SK-N-SH treated with all-trans-retinoic acid at 6 μM for 48 hours (cell line): ENCODE measurements at regions not wholly inside any gene's neighbourhood (a gene's known extent, or its start where the extent isn't known, plus 50 kb on each side); places are given as distances from the start of the nearest gene placed in this dataset.

ENCODE experiments used
- ATAC-seq: fragments of 200-7000 bp; cut with Tn5 transposase; 3 replicates; pipeline ENCODE4 v1.9.1; 2020; ENCODE audit warnings: mild to moderate bottlenecking, moderate library complexity
- ARNTL ChIP-seq: fragments of 450-650 bp; formaldehyde crosslinking; IDR thresholded peaks from 2 replicates; pipeline ENCODE4 v1.5.0; 2020; ENCODE audit warnings: low read depth, mild to moderate bottlenecking, moderate library complexity, borderline replicate concordance
- ESRRG ChIP-seq: fragments of 250-450 bp; sonication (Bioruptor Pico); IDR thresholded peaks from 2 replicates; pipeline ENCODE4 v1.6.1; 2021; ENCODE audit warnings: mild to moderate bottlenecking
- ISL1 ChIP-seq: fragments of 250-450 bp; sonication (Bioruptor Pico); IDR thresholded peaks from 2 replicates; pipeline ENCODE4 v2.1.2; 2022; ENCODE audit warnings: mild to moderate bottlenecking, moderate library complexity
- OSR1 ChIP-seq: fragments of 250-450 bp; sonication (Bioruptor Pico); IDR thresholded peaks from 2 replicates; pipeline ENCODE4 v1.8.0; 2022; ENCODE audit warnings: moderate library complexity, mild to moderate bottlenecking, inconsistent platforms
- PPARA ChIP-seq: fragments of 250-450 bp; sonication (Bioruptor Pico); IDR thresholded peaks from 2 replicates; pipeline ENCODE4 v1.5.0; 2020; ENCODE audit warnings: mild to moderate bottlenecking, borderline replicate concordance
- RARB ChIP-seq: fragments of 250-450 bp; sonication (Bioruptor Pico); IDR thresholded peaks from 2 replicates; pipeline ENCODE4 v1.8.0; 2021; ENCODE audit warnings: mild to moderate bottlenecking, moderate library complexity
- SNAI2 ChIP-seq: fragments of 250-450 bp; sonication (Bioruptor Pico); IDR thresholded peaks from 2 replicates; pipeline ENCODE4 v1.5.0; 2020; ENCODE audit warnings: mild to moderate bottlenecking, moderate library complexity
- TCF4 ChIP-seq: fragments of 250-450 bp; sonication (Bioruptor Pico); IDR thresholded peaks from 2 replicates; pipeline ENCODE4 v1.8.0; 2021; ENCODE audit warnings: mild to moderate bottlenecking, moderate library complexity, borderline replicate concordance
- TOX ChIP-seq: fragments of 250-450 bp; sonication (Bioruptor Pico); IDR thresholded peaks from 2 replicates; pipeline ENCODE4 v1.8.0; 2021; ENCODE audit warnings: mild to moderate bottlenecking, moderate library complexity, borderline replicate concordance
- ZFP3 ChIP-seq: fragments of 250-450 bp; sonication (Bioruptor Pico); IDR thresholded peaks from 2 replicates; pipeline ENCODE4 v1.5.0; 2020; ENCODE audit warnings: mild to moderate bottlenecking, moderate library complexity
- ZNF565 ChIP-seq: fragments of 450-650 bp; formaldehyde crosslinking; conservative IDR thresholded peaks from 2 replicates; pipeline ENCODE4 v1.5.0; 2020; ENCODE audit warnings: low read depth, mild to moderate bottlenecking, moderate library complexity
- ZNF70 ChIP-seq: fragments of 450-650 bp; formaldehyde crosslinking; IDR thresholded peaks from 2 replicates; pipeline ENCODE4 v1.5.0; 2020; ENCODE audit warnings: mild to moderate bottlenecking, moderate library complexity
- ZNF8 ChIP-seq: fragments of 450-650 bp; formaldehyde crosslinking; IDR thresholded peaks from 2 replicates; pipeline ENCODE4 v1.5.0; 2020; ENCODE audit warnings: mild to moderate bottlenecking, moderate library complexity
- TF ChIP-seq, protein P1 (sequence below): fragments of 250-450 bp; sonication (Bioruptor Pico); IDR thresholded peaks from 2 replicates; pipeline ENCODE4 v1.8.0; 2020; ENCODE audit warnings: mild to moderate bottlenecking, moderate library complexity, borderline replicate concordance
- TF ChIP-seq, protein P2 (sequence below): fragments of 250-450 bp; sonication (Bioruptor Pico); IDR thresholded peaks from 2 replicates; pipeline ENCODE4 v1.5.1; 2021; ENCODE audit warnings: mild to moderate bottlenecking, moderate library complexity
- TF ChIP-seq, protein P3 (sequence below): fragments of 250-450 bp; sonication (Bioruptor Pico); IDR thresholded peaks from 2 replicates; pipeline ENCODE4 v1.5.0; 2020; ENCODE audit warnings: mild to moderate bottlenecking, moderate library complexity
- TF ChIP-seq, protein P4 (sequence below): fragments of 250-450 bp; sonication (Bioruptor Pico); IDR thresholded peaks from 2 replicates; pipeline ENCODE4 v1.8.0; 2021; ENCODE audit warnings: low read depth, mild to moderate bottlenecking, moderate library complexity, borderline replicate concordance
- TF ChIP-seq, protein P5 (sequence below): fragments of 250-450 bp; sonication (Bioruptor Pico); IDR thresholded peaks from 2 replicates; pipeline ENCODE4 v1.5.1; 2020; ENCODE audit warnings: low read depth, mild to moderate bottlenecking, moderate library complexity

DNA sequence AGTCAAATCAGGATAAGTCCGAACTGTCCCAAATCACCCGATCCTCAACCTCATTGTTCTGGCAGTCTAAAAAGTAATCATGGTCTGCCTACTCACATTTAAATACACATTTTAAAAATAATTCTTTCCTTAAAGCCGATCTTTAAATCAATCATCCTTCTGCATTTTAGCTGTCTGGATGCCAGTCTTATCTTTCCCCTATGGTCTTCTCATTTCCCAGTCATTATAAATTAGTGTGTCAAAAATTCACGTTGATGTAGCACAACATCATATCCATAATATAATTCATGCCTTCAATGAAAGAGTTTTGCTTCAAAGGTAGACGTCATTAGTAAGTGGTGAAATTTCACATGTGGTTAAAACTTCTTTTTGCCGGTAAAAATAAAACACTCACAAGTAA is 108.1 kb upstream of the FRG1 start:
- TF ChIP-seq, protein P1, sequence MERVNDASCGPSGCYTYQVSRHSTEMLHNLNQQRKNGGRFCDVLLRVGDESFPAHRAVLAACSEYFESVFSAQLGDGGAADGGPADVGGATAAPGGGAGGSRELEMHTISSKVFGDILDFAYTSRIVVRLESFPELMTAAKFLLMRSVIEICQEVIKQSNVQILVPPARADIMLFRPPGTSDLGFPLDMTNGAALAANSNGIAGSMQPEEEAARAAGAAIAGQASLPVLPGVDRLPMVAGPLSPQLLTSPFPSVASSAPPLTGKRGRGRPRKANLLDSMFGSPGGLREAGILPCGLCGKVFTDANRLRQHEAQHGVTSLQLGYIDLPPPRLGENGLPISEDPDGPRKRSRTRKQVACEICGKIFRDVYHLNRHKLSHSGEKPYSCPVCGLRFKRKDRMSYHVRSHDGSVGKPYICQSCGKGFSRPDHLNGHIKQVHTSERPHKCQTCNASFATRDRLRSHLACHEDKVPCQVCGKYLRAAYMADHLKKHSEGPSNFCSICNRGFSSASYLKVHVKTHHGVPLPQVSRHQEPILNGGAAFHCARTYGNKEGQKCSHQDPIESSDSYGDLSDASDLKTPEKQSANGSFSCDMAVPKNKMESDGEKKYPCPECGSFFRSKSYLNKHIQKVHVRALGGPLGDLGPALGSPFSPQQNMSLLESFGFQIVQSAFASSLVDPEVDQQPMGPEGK (CRISPR knock-in tag) = no peak
- no peak for TF ChIP-seq ZNF8 (CRISPR knock-in tag)
- no peak for TF ChIP-seq PPARA (CRISPR knock-in tag)
- no peak for TF ChIP-seq TCF4 (CRISPR knock-in tag)
- TF ChIP-seq ZNF565 (CRISPR knock-in tag) = no peak
- no peak for ATAC-seq

DNA sequence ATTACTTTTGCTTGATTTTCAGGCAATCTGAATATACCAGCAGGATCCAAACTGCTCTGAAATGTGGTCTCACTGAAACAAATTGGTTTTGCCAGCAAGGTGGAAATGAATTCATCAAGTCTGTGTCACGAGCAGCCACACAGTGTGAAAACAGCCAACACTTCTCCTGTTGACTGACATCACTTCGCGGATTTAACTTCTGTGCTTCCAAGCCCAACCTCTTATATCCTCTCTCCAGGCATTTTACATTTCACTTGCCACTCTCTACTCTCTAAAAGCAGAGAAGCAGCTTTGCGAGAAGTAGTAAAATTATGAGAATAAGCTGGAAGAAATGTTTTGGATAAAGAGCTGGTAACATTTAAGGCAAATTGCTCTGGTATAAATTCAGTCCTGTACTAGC is 106.1 kb upstream of the FRG1 start:
- TF ChIP-seq, protein P2, sequence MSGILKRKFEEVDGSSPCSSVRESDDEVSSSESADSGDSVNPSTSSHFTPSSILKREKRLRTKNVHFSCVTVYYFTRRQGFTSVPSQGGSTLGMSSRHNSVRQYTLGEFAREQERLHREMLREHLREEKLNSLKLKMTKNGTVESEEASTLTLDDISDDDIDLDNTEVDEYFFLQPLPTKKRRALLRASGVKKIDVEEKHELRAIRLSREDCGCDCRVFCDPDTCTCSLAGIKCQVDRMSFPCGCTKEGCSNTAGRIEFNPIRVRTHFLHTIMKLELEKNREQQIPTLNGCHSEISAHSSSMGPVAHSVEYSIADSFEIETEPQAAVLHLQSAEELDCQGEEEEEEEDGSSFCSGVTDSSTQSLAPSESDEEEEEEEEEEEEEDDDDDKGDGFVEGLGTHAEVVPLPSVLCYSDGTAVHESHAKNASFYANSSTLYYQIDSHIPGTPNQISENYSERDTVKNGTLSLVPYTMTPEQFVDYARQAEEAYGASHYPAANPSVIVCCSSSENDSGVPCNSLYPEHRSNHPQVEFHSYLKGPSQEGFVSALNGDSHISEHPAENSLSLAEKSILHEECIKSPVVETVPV (CRISPR knock-in tag) = no peak
- TF ChIP-seq SNAI2 (CRISPR knock-in tag) (no peak), ARNTL (no peak), RARB (CRISPR knock-in tag) (no peak), ZFP3 (no peak), PPARA (CRISPR knock-in tag) (no peak), ZNF565 (CRISPR knock-in tag) (no peak), TOX (CRISPR knock-in tag) (no peak), ZNF70 (CRISPR knock-in tag) (no peak), ESRRG (no peak), ZNF8 (CRISPR knock-in tag) (no peak), TCF4 (CRISPR knock-in tag) (no peak)
- TF ChIP-seq, protein P1 (CRISPR knock-in tag) = no peak
- TF ChIP-seq, protein P3, sequence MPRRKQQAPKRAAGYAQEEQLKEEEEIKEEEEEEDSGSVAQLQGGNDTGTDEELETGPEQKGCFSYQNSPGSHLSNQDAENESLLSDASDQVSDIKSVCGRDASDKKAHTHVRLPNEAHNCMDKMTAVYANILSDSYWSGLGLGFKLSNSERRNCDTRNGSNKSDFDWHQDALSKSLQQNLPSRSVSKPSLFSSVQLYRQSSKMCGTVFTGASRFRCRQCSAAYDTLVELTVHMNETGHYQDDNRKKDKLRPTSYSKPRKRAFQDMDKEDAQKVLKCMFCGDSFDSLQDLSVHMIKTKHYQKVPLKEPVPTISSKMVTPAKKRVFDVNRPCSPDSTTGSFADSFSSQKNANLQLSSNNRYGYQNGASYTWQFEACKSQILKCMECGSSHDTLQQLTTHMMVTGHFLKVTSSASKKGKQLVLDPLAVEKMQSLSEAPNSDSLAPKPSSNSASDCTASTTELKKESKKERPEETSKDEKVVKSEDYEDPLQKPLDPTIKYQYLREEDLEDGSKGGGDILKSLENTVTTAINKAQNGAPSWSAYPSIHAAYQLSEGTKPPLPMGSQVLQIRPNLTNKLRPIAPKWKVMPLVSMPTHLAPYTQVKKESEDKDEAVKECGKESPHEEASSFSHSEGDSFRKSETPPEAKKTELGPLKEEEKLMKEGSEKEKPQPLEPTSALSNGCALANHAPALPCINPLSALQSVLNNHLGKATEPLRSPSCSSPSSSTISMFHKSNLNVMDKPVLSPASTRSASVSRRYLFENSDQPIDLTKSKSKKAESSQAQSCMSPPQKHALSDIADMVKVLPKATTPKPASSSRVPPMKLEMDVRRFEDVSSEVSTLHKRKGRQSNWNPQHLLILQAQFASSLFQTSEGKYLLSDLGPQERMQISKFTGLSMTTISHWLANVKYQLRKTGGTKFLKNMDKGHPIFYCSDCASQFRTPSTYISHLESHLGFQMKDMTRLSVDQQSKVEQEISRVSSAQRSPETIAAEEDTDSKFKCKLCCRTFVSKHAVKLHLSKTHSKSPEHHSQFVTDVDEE (CRISPR knock-in tag) = no peak
- TF ChIP-seq, protein P4, sequence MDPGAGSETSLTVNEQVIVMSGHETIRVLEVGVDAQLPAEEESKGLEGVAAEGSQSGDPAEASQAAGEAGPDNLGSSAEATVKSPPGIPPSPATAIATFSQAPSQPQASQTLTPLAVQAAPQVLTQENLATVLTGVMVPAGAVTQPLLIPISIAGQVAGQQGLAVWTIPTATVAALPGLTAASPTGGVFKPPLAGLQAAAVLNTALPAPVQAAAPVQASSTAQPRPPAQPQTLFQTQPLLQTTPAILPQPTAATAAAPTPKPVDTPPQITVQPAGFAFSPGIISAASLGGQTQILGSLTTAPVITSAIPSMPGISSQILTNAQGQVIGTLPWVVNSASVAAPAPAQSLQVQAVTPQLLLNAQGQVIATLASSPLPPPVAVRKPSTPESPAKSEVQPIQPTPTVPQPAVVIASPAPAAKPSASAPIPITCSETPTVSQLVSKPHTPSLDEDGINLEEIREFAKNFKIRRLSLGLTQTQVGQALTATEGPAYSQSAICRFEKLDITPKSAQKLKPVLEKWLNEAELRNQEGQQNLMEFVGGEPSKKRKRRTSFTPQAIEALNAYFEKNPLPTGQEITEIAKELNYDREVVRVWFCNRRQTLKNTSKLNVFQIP (CRISPR knock-in tag) = no peak
- no peak for ATAC-seq

DNA sequence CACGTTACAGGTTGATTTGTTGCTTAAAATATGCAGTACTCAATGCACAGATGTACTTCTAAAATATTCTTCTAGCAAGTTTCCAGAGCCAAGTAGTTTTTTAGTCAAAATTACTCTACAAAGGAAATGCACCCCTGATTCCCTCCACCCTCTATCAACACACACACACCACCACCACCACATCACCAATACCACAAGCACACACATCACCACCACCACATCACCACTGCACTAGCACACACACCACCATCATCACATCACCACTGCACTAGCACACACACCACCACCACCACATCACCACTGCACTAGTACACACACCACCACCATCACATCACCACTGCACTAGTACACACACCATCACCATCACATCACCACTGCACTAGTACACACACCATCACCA is 105.2 kb upstream of the FRG1 start:
- ATAC-seq = no peak
- TF ChIP-seq, protein P5, sequence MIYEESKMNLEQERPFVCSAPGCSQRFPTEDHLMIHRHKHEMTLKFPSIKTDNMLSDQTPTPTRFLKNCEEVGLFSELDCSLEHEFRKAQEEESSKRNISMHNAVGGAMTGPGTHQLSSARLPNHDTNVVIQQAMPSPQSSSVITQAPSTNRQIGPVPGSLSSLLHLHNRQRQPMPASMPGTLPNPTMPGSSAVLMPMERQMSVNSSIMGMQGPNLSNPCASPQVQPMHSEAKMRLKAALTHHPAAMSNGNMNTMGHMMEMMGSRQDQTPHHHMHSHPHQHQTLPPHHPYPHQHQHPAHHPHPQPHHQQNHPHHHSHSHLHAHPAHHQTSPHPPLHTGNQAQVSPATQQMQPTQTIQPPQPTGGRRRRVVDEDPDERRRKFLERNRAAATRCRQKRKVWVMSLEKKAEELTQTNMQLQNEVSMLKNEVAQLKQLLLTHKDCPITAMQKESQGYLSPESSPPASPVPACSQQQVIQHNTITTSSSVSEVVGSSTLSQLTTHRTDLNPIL = no peak
- no peak for TF ChIP-seq OSR1 (CRISPR knock-in tag)
- no peak for TF ChIP-seq TOX (CRISPR knock-in tag)
- TF ChIP-seq ESRRG = no peak
- no peak for TF ChIP-seq ISL1 (CRISPR knock-in tag)
